ENCODE measurements at regions not wholly inside any gene's neighbourhood (a gene's known extent, or its start where the extent isn't known, plus 50 kb on each side); places are given as distances from the start of the nearest gene placed in this dataset.

DNA sequence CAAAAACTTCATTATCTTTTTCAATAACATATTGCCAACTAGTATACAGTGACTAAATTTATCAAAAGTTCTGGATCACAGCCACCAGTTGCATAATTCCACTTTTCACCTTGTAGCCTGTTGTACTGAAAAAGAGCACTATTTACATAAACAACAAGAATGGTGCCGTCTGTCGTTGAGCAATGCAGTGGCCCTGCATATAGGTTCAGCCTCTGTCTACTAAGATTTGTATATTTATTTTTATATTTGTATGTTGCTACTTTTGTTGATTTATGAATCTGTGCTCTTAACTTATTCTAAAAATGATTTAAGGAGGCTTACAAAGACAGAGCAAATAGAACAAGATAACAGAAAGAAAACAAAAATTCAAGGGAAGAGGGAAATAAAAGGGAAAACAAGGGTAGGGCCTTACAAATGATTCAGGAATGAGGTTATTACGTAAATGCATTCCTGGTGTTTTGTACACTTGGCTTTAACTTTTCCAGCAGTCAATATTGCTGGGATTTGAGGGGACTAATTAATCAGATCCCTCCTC, 257.6 kb upstream of the STT3B start:
- Histone ChIP-seq H3K9me2 (ENCODE audit: insufficient read depth) (no peaks in the 10 kb centered on the region), H3K4me2 (peak overlapping the region; percentile 67), H4K20me1 (ENCODE audit: insufficient read depth) (no peaks in the 10 kb centered on the region), H3F3A (ENCODE audit: insufficient read depth, low read depth) (peaks cover 19% of the 10 kb centered on the region), H3K27me3 (ENCODE audit: insufficient read depth, low read depth) (no peaks in the 10 kb centered on the region), H3K4me3 (peak overlapping the region; percentile 32; the same call in 1 of the 2 replicates), H3K4me1 (replicated peaks; ENCODE audit: insufficient read depth) (peaks cover 42% of the 10 kb centered on the region), H3K27ac (peak overlapping the region; percentile 83), H2AFZ (no peak overlapping the region), H3K9me3 (ENCODE audit: insufficient read depth, low read depth) (no peaks in the 10 kb centered on the region), H3K79me2 (ENCODE audit: low read depth) (no peaks in the 10 kb centered on the region), H3K36me3 (ENCODE audit: low read depth) (no peaks in the 10 kb centered on the region)
- POLR2A ChIA-PET (ENCODE audit: unreplicated experiment), result interaction anchor here (0.6 kb wide), 1 partner anchor 9 kb away, joined by 3 read pairs; no protein-coding TSS in a partner anchor
- peak; percentile 29 to 83 for DNase-seq
- no TSS peak for BruUV-seq (replicated peaks)
- CTCF ChIA-PET, result no interaction called here
- intact Hi-C loops (cut with micrococcal nuclease; ENCODE audit: unreplicated experiment), result loop anchor here (1.0 to 10.0 kb wide), 5 partner anchors 13 to 234 kb away; no protein-coding TSS in a partner anchor
- TF ChIP-seq, protein P1, sequence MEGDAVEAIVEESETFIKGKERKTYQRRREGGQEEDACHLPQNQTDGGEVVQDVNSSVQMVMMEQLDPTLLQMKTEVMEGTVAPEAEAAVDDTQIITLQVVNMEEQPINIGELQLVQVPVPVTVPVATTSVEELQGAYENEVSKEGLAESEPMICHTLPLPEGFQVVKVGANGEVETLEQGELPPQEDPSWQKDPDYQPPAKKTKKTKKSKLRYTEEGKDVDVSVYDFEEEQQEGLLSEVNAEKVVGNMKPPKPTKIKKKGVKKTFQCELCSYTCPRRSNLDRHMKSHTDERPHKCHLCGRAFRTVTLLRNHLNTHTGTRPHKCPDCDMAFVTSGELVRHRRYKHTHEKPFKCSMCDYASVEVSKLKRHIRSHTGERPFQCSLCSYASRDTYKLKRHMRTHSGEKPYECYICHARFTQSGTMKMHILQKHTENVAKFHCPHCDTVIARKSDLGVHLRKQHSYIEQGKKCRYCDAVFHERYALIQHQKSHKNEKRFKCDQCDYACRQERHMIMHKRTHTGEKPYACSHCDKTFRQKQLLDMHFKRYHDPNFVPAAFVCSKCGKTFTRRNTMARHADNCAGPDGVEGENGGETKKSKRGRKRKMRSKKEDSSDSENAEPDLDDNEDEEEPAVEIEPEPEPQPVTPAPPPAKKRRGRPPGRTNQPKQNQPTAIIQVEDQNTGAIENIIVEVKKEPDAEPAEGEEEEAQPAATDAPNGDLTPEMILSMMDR (conservative IDR thresholded peaks at IDR 0.05), result no peak
- no peak for TF ChIP-seq EZH2 (IDR thresholded peaks at IDR 0.05; ENCODE audit: low read depth)

DNA sequence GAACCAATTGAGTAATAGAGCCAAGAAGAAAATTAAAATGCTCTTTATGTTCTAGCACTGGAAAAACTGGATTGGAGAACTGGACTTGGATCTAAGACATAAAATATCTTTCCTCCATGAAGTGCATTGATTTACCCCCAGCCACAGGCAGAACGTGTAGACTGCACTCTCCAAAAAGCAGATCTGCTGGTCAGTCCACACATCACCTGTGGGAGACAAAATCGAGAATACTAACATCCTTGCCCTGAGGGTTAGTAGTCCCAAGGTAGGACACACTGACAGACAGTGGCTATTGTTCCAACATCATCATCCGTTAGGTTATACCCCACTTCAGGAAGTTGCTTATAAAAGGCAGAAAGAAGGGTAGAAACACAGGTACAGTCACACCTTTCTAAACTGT, 257.1 kb upstream of the STT3B start:
- POLR2A ChIA-PET (ENCODE audit: unreplicated experiment), result interaction anchor here (0.6 kb wide), 1 partner anchor 10 kb away, joined by 3 read pairs; no protein-coding TSS in a partner anchor
- Histone ChIP-seq H3K9me3 (ENCODE audit: insufficient read depth, low read depth) (no peaks in the 10 kb centered on the region), H3K4me3 (peak overlapping the region; percentile 32; the same call in 1 of the 2 replicates), H4K20me1 (ENCODE audit: insufficient read depth) (no peaks in the 10 kb centered on the region), H3K27me3 (ENCODE audit: insufficient read depth, low read depth) (no peaks in the 10 kb centered on the region), H3K27ac (peak overlapping the region; percentile 83), H3F3A (ENCODE audit: insufficient read depth, low read depth) (peaks cover 19% of the 10 kb centered on the region), H3K4me1 (replicated peaks; ENCODE audit: insufficient read depth) (peaks cover 42% of the 10 kb centered on the region), H3K4me2 (peak overlapping the region; percentile 67), H3K79me2 (ENCODE audit: low read depth) (no peaks in the 10 kb centered on the region), H3K36me3 (ENCODE audit: low read depth) (no peaks in the 10 kb centered on the region), H2AFZ (no peak overlapping the region), H3K9me2 (ENCODE audit: insufficient read depth) (no peaks in the 10 kb centered on the region)
- TF ChIP-seq, protein P1 (conservative IDR thresholded peaks at IDR 0.05), result no peak
- no peak for TF ChIP-seq EZH2 (IDR thresholded peaks at IDR 0.05; ENCODE audit: low read depth)
- intact Hi-C loops (cut with micrococcal nuclease; ENCODE audit: unreplicated experiment), result loop anchor here (1.0 to 10.0 kb wide), 5 partner anchors 13 to 234 kb away; no protein-coding TSS in a partner anchor
- peak; percentile 41 to 79 for DNase-seq
- no TSS peak for BruUV-seq (replicated peaks)
- CTCF ChIA-PET, result no interaction called here

DNA sequence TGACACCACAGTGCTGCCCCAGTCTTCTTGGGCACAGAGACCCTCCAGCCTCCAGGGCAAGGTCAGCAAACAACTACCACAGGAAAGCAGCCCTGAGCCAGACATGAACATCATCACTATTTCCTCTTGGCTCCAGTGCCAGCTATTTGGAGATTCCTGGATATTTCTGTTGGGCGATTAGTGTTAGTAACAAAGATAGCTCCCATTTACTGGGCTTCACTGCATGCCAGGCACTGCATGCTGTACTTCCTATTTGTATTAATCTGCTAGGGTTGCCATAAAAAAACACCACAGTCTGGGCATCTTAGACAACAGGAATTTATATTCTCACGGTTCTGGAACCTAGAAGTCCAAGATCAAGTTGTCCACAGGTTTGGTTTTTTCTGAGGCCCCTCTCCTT, 255.1 kb upstream of the STT3B start:
- ChIA-PET CTCF (no interaction called here), POLR2A (ENCODE audit: unreplicated experiment) (no interaction called here)
- H3K9me2 ChIP-seq (ENCODE audit: insufficient read depth), result no peaks in the 10 kb centered on the region
- intact Hi-C loops (cut with micrococcal nuclease; ENCODE audit: unreplicated experiment), result loop anchor here (10.0 kb wide), 1 partner anchor 167 kb away; no protein-coding TSS in a partner anchor
- H3K79me2 ChIP-seq (ENCODE audit: low read depth), result no peaks in the 10 kb centered on the region
- H3K4me1 ChIP-seq (replicated peaks; ENCODE audit: insufficient read depth), result peaks cover 42% of the 10 kb centered on the region
- H3K9me3 ChIP-seq (ENCODE audit: insufficient read depth, low read depth), result no peaks in the 10 kb centered on the region
- H3K36me3 ChIP-seq (ENCODE audit: low read depth), result no peaks in the 10 kb centered on the region
- BruUV-seq (replicated peaks), result no TSS peak
- H4K20me1 ChIP-seq (ENCODE audit: insufficient read depth), result no peaks in the 10 kb centered on the region
- no peaks in the 10 kb centered on the region for H3K27me3 ChIP-seq (ENCODE audit: insufficient read depth, low read depth)
- H3K27ac ChIP-seq, result no peak overlapping the region
- H3K4me3 ChIP-seq, result no peak overlapping the region
- DNase-seq, result no peak
- H3K4me2 ChIP-seq, result no peak overlapping the region
- peaks cover 19% of the 10 kb centered on the region for H3F3A ChIP-seq (ENCODE audit: insufficient read depth, low read depth)
- no peak overlapping the region for H2AFZ ChIP-seq
- no peak for TF ChIP-seq EZH2 (IDR thresholded peaks at IDR 0.05; ENCODE audit: low read depth)
- TF ChIP-seq, protein P1 (conservative IDR thresholded peaks at IDR 0.05), result no peak
